Upper lobe of left lung (tissue), 6 donors: ENCODE measurements at regions not wholly inside any gene's neighbourhood (a gene's known extent, or its start where the extent isn't known, plus 50 kb on each side); places are given as distances from the start of the nearest gene placed in this dataset.
"Not testable (repeated sequence)": the region's sequence is repeated elsewhere in the genome, so short reads cannot be mapped to it uniquely, and the experiment has no call there.

Experiments used
- ATAC-seq, 2 donors: fragments of 200-7000 bp; cut with Tn5 transposase; one replicate each; pipeline ENCODE4 v1.9.1; 2022; ENCODE audit warnings: mild to moderate bottlenecking in 2 of 2, moderate library complexity in 2 of 2; ENCODE audit not compliant: low FRiP score in 2 of 2
- DNase-seq, 2 donors: peaks; one replicate each; pipeline ENCODE4 v3.0.0-alpha.2; 2019 to 2020
- H3K27ac ChIP-seq, 4 donors: fragments of 200-600 bp; sonication (generic); one replicate each; pipeline ENCODE4 v1.5.1; 2016 to 2019
- H3K27me3 ChIP-seq, 4 donors: fragments of 200-600 bp; sonication (generic); one replicate each; pipeline ENCODE4 v1.5.1; 2017 to 2019
- H3K36me3 ChIP-seq, 4 donors: fragments of 200-600 bp; sonication (generic); one replicate each; pipeline ENCODE4 v1.5.1; 2016 to 2019
- H3K4me1 ChIP-seq, 4 donors: fragments of 200-600 bp; sonication (generic); one replicate each; pipeline ENCODE4 v1.5.1; 2018 to 2019
- H3K4me3 ChIP-seq, 4 donors: fragments of 200-600 bp; sonication (generic); one replicate each; pipeline ENCODE4 v1.5.1; 2017 to 2019; ENCODE audit warnings: mild to moderate bottlenecking in 2 of 4, moderate library complexity in 1 of 4
- H3K9me3 ChIP-seq, 4 donors: fragments of 200-600 bp; sonication (generic); one replicate each; pipeline ENCODE4 v1.5.1; 2018 to 2019
- CTCF ChIP-seq, 6 experiments: fragments of 450-650 bp in 4 of 6; fragments of 200-600 bp in 2 of 6; sonication (generic) in 2 of 6; IDR thresholded peaks; one replicate each; pipeline ENCODE4 v1.5.1; 2016 to 2019; ENCODE audit warnings: antibody characterized with exemption in 6 of 6
- EP300 ChIP-seq, 4 donors: sonication (generic); formaldehyde crosslinking; IDR thresholded peaks; one replicate each; pipeline ENCODE4 v1.5.1; 2017; ENCODE audit warnings: antibody characterized with exemption in 4 of 4, control low read depth in 2 of 4
- POLR2A ChIP-seq, 4 donors: fragments of 450-650 bp; IDR thresholded peaks; one replicate each; pipeline ENCODE4 v1.5.1; 2016 to 2017; ENCODE audit warnings: antibody characterized with exemption in 4 of 4, mild to moderate bottlenecking in 2 of 4
- POLR2AphosphoS5 ChIP-seq, 2 donors: sonication (generic); formaldehyde crosslinking; IDR thresholded peaks; one replicate each; pipeline ENCODE4 v1.5.1; 2017; ENCODE audit warnings: antibody characterized with exemption in 2 of 2
- WGBS, 2 donors: methylation state at CpG; one replicate each; pipeline ENCODE4 v1.1.5; 2017 to 2018; 5-methylcytosine and 5-hydroxymethylcytosine counted together
- donor health status: DM: no; HTN: no; CAD: no; lungs with moderate emphysema.
- donor health status: DM: no; HTN: yes; CAD: no; lungs with severe emphysema.

GRCh38 chr21:16117331-16117730 lies 387.5 kb downstream of the USP25 start:
- no peak overlapping the region for H3K4me3 ChIP-seq
- H3K27ac ChIP-seq = no peak overlapping the region
- no peaks in the 10 kb centered on the region for H3K4me1 ChIP-seq
- DNase-seq (no peak), ATAC-seq (peak in 1 of 2 donors; percentile 38)
- H3K9me3 ChIP-seq = no peaks in the 10 kb centered on the region
- TF ChIP-seq EP300 (IDR thresholded peaks at IDR 0.05) (no peak), POLR2AphosphoS5 (IDR thresholded peaks at IDR 0.05) (no peak), POLR2A (IDR thresholded peaks at IDR 0.05) (no peak), CTCF (IDR thresholded peaks at IDR 0.05) (no peak)
- 68 to 75% methylated on average over 4 of the region's 4 CpGs for whole genome bisulfite sequencing, 2 donors
- H3K27me3 ChIP-seq = no peaks in the 10 kb centered on the region
- no peaks in the 10 kb centered on the region for H3K36me3 ChIP-seq

GRCh38 chr21:16117851-16118590 lies 388.2 kb downstream of the USP25 start:
- Histone ChIP-seq H3K4me1 (no peaks in the 10 kb centered on the region), H3K36me3 (no peaks in the 10 kb centered on the region), H3K27ac (no peak overlapping the region), H3K27me3 (no peaks in the 10 kb centered on the region), H3K9me3 (no peaks in the 10 kb centered on the region), H3K4me3 (no peak overlapping the region)
- 60 to 62% methylated on average over 8 of the region's 8 CpGs for WGBS, 2 donors
- TF ChIP-seq CTCF (IDR thresholded peaks at IDR 0.05) = no peak
- TF ChIP-seq POLR2A (IDR thresholded peaks at IDR 0.05) = no peak
- TF ChIP-seq POLR2AphosphoS5 (IDR thresholded peaks at IDR 0.05) = no peak
- TF ChIP-seq EP300 (IDR thresholded peaks at IDR 0.05) = no peak
- ATAC-seq (peak in 1 of 2 donors; percentile 60), DNase-seq (no peak)

- no peaks in the 10 kb centered on the region for H3K27me3 ChIP-seq
- no peak overlapping the region for H3K27ac ChIP-seq
- TF ChIP-seq POLR2A (IDR thresholded peaks at IDR 0.05) (no peak), EP300 (IDR thresholded peaks at IDR 0.05) (no peak), POLR2AphosphoS5 (IDR thresholded peaks at IDR 0.05) (no peak), CTCF (IDR thresholded peaks at IDR 0.05) (no peak)
- WGBS, 2 donors = 66 to 68% methylated on average over 5 of the region's 5 CpGs
- no peak overlapping the region for H3K4me3 ChIP-seq
- no peaks in the 10 kb centered on the region for H3K9me3 ChIP-seq
- H3K36me3 ChIP-seq = no peaks in the 10 kb centered on the region
- ATAC-seq (peak in 1 of 2 donors; percentile 88), DNase-seq (no peak)
- H3K4me1 ChIP-seq = no peaks in the 10 kb centered on the region
Observed at GRCh38 chr21:16124378-16125138, 394.8 kb downstream of the USP25 start.

GRCh38 chr21:16125274-16125673 lies 395.5 kb downstream of the USP25 start:
- H3K27me3 ChIP-seq = no peaks in the 10 kb centered on the region
- DNase-seq = no peak
- peak in 1 of 2 donors; percentile 54 for ATAC-seq
- H3K9me3 ChIP-seq = no peaks in the 10 kb centered on the region
- no peak overlapping the region for H3K4me3 ChIP-seq
- TF ChIP-seq EP300 (IDR thresholded peaks at IDR 0.05) = no peak
- TF ChIP-seq POLR2A (IDR thresholded peaks at IDR 0.05) = no peak
- WGBS, 2 donors = 84 to 85% methylated on average over 6 of the region's 6 CpGs
- no peak overlapping the region for H3K27ac ChIP-seq
- no peaks in the 10 kb centered on the region for H3K4me1 ChIP-seq
- no peaks in the 10 kb centered on the region for H3K36me3 ChIP-seq

GRCh38 chr21:16132453-16132852 lies 402.7 kb downstream of the USP25 start:
- 88 to 92% methylated on average over 8 of the region's 8 CpGs for WGBS, 2 donors
- not testable (repeated sequence) for ATAC-seq, H3K36me3 ChIP-seq, H3K27me3 ChIP-seq, DNase-seq, H3K27ac ChIP-seq, H3K9me3 ChIP-seq, H3K4me1 ChIP-seq, H3K4me3 ChIP-seq
